H1 (cell line): ENCODE measurements at regions not wholly inside any gene's neighbourhood (a gene's known extent, or its start where the extent isn't known, plus 50 kb on each side); places are given as distances from the start of the nearest gene placed in this dataset.

ENCODE experiments used
- CTBP2 ChIP-seq: IDR thresholded peaks from 2 replicates; pipeline ENCODE4 v1.7.0; 2011; ENCODE audit warnings: borderline replicate concordance, mild to moderate bottlenecking, moderate library complexity, mixed read lengths, low read length; ENCODE audit not compliant: insufficient read depth, insufficient read length
- RXRA ChIP-seq: IDR thresholded peaks from 2 replicates; pipeline ENCODE4 v1.6.1; 2011; ENCODE audit warnings: low read depth, mild to moderate bottlenecking, low read length, moderate library complexity; ENCODE audit not compliant: insufficient read depth
- SIN3A ChIP-seq, 2 experiments: IDR thresholded peaks in 1 of 2; conservative IDR thresholded peaks in 1 of 2; 2 replicates each; pipeline ENCODE4 v1.6.1; 2011 to 2012; ENCODE audit warnings: low read length in 2 of 2, improper control_type of control experiment in 1 of 2, low read depth in 1 of 2, mild to moderate bottlenecking in 1 of 2

DNA sequence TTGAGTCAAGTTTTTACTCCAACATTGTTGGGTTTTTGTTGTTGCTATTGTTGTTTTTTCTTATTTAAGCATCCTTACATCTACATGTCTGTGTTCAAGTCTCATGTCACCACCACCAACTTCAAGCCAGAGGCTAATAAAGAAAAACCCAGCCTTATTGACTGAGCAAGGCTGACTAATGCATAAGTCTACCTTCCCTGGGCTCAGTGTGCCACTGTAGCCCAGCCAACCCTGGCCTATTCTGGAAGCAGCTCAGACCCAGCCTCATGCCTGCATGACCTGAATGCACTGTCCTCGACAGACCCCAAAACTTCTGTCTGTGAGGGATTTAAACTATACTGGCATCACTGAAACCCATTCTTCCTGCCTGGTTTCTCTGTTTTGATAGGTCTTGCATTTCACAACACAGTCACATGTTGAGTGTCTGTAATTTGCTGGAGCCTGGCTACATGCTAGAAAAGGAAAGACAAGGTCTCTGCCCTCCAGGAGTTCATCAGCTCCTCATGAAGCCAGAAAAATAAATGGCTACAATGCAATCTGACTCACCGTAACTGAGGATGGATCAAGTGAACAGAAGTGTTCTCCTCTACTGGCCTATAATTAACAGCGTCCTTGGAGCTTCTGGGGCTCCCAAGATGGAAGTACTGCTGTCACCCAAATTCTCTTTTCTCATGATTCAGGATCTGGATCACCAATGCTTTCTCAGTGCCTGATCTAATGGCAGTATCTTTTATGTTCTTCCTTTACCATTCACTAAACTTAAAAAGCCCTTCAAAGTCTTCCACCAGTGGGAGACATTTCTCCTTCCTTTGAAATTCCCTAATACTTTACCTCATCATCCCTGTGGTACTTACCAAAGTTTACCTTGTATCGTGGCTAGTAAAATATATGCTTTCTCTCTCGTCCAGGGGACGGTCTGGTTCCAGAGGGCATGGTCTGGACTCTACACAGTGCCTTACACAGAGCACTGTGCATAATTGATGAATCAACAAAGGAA is 103.9 kb upstream of the IFNE start (continued):
- TF ChIP-seq CTBP2 (no peak), SIN3A (conservative IDR thresholded peaks at IDR 0.05 in 1 of 2, IDR thresholded peaks at IDR 0.05 in 1 of 2; ENCODE audit: low read depth in 1 of 2, low read length in 2 of 2) (no peak), RXRA (no peak)
